B cell (primary cell): ENCODE measurements at regions not wholly inside any gene's neighbourhood (a gene's known extent, or its start where the extent isn't known, plus 50 kb on each side); places are given as distances from the start of the nearest gene placed in this dataset.

Experiments
- EZH2 ChIP-seq: IDR thresholded peaks from 2 replicates; pipeline ENCODE4 v1.6.1; 2012; ENCODE audit warnings: borderline replicate concordance, low read depth, mild to moderate bottlenecking, moderate library complexity, low read length; ENCODE audit not compliant: insufficient read depth, poor library complexity, severe bottlenecking
- TF ChIP-seq, protein P1 (sequence below): fragments of 200-600 bp; IDR thresholded peaks from one replicate; pipeline ENCODE4 v1.8.0; 2022; ENCODE audit warnings: antibody characterized with exemption, mild to moderate bottlenecking

GRCh38 chr14:54342806-54343205, 54.0 kb upstream of the CDKN3 start:
- TF ChIP-seq, protein P1, sequence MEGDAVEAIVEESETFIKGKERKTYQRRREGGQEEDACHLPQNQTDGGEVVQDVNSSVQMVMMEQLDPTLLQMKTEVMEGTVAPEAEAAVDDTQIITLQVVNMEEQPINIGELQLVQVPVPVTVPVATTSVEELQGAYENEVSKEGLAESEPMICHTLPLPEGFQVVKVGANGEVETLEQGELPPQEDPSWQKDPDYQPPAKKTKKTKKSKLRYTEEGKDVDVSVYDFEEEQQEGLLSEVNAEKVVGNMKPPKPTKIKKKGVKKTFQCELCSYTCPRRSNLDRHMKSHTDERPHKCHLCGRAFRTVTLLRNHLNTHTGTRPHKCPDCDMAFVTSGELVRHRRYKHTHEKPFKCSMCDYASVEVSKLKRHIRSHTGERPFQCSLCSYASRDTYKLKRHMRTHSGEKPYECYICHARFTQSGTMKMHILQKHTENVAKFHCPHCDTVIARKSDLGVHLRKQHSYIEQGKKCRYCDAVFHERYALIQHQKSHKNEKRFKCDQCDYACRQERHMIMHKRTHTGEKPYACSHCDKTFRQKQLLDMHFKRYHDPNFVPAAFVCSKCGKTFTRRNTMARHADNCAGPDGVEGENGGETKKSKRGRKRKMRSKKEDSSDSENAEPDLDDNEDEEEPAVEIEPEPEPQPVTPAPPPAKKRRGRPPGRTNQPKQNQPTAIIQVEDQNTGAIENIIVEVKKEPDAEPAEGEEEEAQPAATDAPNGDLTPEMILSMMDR = no peak
- TF ChIP-seq EZH2 = no peak
